Fibroblast of lung (primary cell): ENCODE measurements at regions not wholly inside any gene's neighbourhood (a gene's known extent, or its start where the extent isn't known, plus 50 kb on each side); places are given as distances from the start of the nearest gene placed in this dataset.

Experiments
- DNase-seq, 2 donors: peaks; one replicate each; pipeline versions ENCODE4 v3.0.0 to v3.0.0-alpha.2; 2010; ENCODE audit warnings: low read depth in 2 of 2
- H2AFZ ChIP-seq: 2 replicates; pipeline ENCODE4 v1.5.1; 2012; ENCODE audit warnings: low read length, control low read depth, inconsistent platforms
- H3K27ac ChIP-seq: 2 replicates; pipeline ENCODE4 v1.5.1; 2011; ENCODE audit warnings: low read length, control low read depth; ENCODE audit not compliant: insufficient read depth
- H3K27me3 ChIP-seq: 2 replicates; pipeline ENCODE4 v1.5.1; 2011; ENCODE audit warnings: mild to moderate bottlenecking, low read length; ENCODE audit not compliant: control insufficient read depth, insufficient read depth
- H3K36me3 ChIP-seq: 2 replicates; pipeline ENCODE4 v1.5.1; 2011; ENCODE audit warnings: low read length; ENCODE audit not compliant: control insufficient read depth, insufficient read depth
- H3K4me1 ChIP-seq: 2 replicates; pipeline ENCODE4 v1.5.1; 2011; ENCODE audit warnings: low read length; ENCODE audit not compliant: control insufficient read depth, insufficient read depth; ENCODE audit errors: extremely low read depth
- H3K4me2 ChIP-seq: 2 replicates; pipeline ENCODE4 v1.5.1; 2011; ENCODE audit warnings: low read length, control low read depth; ENCODE audit not compliant: insufficient read depth; ENCODE audit errors: extremely low read depth
- H3K4me3 ChIP-seq, 4 experiments: fragments of 200-600 bp in 1 of 4; sonication (generic) in 1 of 4; replicated peaks in 1 of 4; 2 replicates each; pipeline ENCODE4 v1.5.1; 2011 to 2016; ENCODE audit warnings: low read length in 4 of 4, low read depth in 3 of 4, mild to moderate bottlenecking in 3 of 4, control low read depth in 2 of 4, inconsistent platforms in 1 of 4, mixed read lengths in 1 of 4; ENCODE audit not compliant: insufficient read depth in 1 of 4; ENCODE audit errors: control extremely low read depth in 1 of 4
- H3K79me2 ChIP-seq: 2 replicates; pipeline ENCODE4 v1.5.1; 2012; ENCODE audit warnings: mild to moderate bottlenecking, low read length, inconsistent platforms; ENCODE audit not compliant: control insufficient read depth, insufficient read depth
- H3K9ac ChIP-seq: 2 replicates; pipeline ENCODE4 v1.5.1; 2011; ENCODE audit warnings: mild to moderate bottlenecking, low read length, control low read depth; ENCODE audit not compliant: insufficient read depth
- H3K9me3 ChIP-seq: 2 replicates; pipeline ENCODE4 v1.5.1; 2012; ENCODE audit warnings: low read depth, low read length; ENCODE audit not compliant: control insufficient read depth, insufficient read depth
- H4K20me1 ChIP-seq: 2 replicates; pipeline ENCODE4 v1.5.1; 2011; ENCODE audit warnings: low read length; ENCODE audit not compliant: control insufficient read depth, insufficient read depth; ENCODE audit errors: extremely low read depth
- EZH2 ChIP-seq: IDR thresholded peaks from 2 replicates; pipeline ENCODE4 v1.5.1; 2012; ENCODE audit warnings: low read length, control low read depth, mild to moderate bottlenecking; ENCODE audit errors: missing control alignments
- TF ChIP-seq, protein P1 (sequence below), 2 donors: IDR thresholded peaks in 1 of 2; conservative IDR thresholded peaks in 1 of 2; 1 replicate in 1 of 2; 2 replicates in 1 of 2; pipeline ENCODE4 v1.5.1; 2011 to 2012; ENCODE audit warnings: low read length in 2 of 2, control low read depth in 1 of 2, inconsistent platforms in 1 of 2, low read depth in 1 of 2, mild to moderate bottlenecking in 1 of 2

DNA sequence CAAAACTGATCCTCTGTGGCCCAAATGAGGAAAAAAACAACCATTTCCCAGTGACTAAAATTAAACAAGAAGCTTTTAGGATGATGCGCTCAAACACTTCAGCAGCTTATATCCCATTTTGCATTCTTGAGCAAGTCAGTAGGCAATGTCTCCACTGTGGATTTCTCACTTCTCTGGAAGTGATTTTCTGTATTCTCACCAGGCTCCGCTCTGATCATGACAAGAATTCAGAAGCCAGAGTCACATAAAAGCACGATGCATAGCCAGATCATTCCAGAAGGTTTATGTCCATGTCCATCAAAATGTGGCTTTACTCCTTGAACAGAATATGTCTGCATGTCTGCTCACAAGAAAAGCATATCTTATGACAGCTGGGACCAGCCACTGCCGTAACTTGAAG lies 481.4 kb downstream of the ADRA2A start:
- Histone ChIP-seq H3K4me2 (no peak overlapping the region), H4K20me1 (no peaks in the 10 kb centered on the region), H2AFZ (no peak overlapping the region), H3K4me1 (no peaks in the 10 kb centered on the region), H3K79me2 (no peaks in the 10 kb centered on the region), H3K27ac (no peak overlapping the region), H3K9me3 (no peaks in the 10 kb centered on the region), H3K36me3 (no peaks in the 10 kb centered on the region), H3K9ac (no peak overlapping the region), H3K4me3 (no peak overlapping the region), H3K27me3 (no peaks in the 10 kb centered on the region)
- TF ChIP-seq, protein P1, sequence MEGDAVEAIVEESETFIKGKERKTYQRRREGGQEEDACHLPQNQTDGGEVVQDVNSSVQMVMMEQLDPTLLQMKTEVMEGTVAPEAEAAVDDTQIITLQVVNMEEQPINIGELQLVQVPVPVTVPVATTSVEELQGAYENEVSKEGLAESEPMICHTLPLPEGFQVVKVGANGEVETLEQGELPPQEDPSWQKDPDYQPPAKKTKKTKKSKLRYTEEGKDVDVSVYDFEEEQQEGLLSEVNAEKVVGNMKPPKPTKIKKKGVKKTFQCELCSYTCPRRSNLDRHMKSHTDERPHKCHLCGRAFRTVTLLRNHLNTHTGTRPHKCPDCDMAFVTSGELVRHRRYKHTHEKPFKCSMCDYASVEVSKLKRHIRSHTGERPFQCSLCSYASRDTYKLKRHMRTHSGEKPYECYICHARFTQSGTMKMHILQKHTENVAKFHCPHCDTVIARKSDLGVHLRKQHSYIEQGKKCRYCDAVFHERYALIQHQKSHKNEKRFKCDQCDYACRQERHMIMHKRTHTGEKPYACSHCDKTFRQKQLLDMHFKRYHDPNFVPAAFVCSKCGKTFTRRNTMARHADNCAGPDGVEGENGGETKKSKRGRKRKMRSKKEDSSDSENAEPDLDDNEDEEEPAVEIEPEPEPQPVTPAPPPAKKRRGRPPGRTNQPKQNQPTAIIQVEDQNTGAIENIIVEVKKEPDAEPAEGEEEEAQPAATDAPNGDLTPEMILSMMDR (conservative IDR thresholded peaks at IDR 0.05 in 1 of 2, IDR thresholded peaks at IDR 0.05 in 1 of 2; ENCODE audit: low read depth in 1 of 2, low read length in 2 of 2), result no peak
- TF ChIP-seq EZH2, result no peak
- DNase-seq, result no peak

DNA sequence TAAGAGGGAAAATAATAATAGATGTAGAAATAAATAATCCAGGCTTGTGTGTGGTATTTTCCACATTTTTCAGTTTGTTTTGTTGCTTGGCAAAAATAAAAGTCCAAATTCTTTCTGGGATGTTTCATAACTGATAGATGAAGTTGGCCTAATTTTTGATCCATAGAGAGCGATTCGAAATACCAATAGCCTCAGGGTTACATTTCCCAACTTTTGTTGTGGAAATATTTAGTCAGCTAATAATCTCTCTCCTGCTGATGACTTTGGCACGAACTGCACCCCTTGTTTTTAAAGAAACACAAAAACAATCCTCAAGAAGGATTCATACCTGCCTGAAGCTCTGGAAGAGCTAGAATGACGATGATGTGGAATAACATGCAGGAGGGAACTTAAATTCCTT lies 483.2 kb downstream of the ADRA2A start:
- no peaks in the 10 kb centered on the region for H3K9me3 ChIP-seq
- no peaks in the 10 kb centered on the region for H3K27me3 ChIP-seq
- no peaks in the 10 kb centered on the region for H3K36me3 ChIP-seq
- no peak for TF ChIP-seq EZH2
- TF ChIP-seq, protein P1 (conservative IDR thresholded peaks at IDR 0.05 in 1 of 2, IDR thresholded peaks at IDR 0.05 in 1 of 2; ENCODE audit: low read depth in 1 of 2, low read length in 2 of 2), result no peak
- no peak for DNase-seq
- H3K4me1 ChIP-seq, result no peaks in the 10 kb centered on the region
- H3K79me2 ChIP-seq, result no peaks in the 10 kb centered on the region
- no peaks in the 10 kb centered on the region for H4K20me1 ChIP-seq
- no peak overlapping the region for H3K4me3 ChIP-seq
- H2AFZ ChIP-seq, result no peak overlapping the region
- H3K4me2 ChIP-seq, result no peak overlapping the region
- H3K9ac ChIP-seq, result no peak overlapping the region
- H3K27ac ChIP-seq, result no peak overlapping the region

GRCh38 chr10:111561124-111561523 lies 484.3 kb downstream of the ADRA2A start:
- Histone ChIP-seq H3K27ac (no peak overlapping the region), H3K9ac (no peak overlapping the region), H3K4me2 (no peak overlapping the region), H3K27me3 (no peaks in the 10 kb centered on the region), H3K4me1 (no peaks in the 10 kb centered on the region), H3K79me2 (no peaks in the 10 kb centered on the region), H4K20me1 (no peaks in the 10 kb centered on the region), H3K9me3 (no peaks in the 10 kb centered on the region), H3K4me3 (no peak overlapping the region), H3K36me3 (no peaks in the 10 kb centered on the region), H2AFZ (no peak overlapping the region)
- DNase-seq, result no peak
- no peak for TF ChIP-seq EZH2
- TF ChIP-seq, protein P1 (conservative IDR thresholded peaks at IDR 0.05 in 1 of 2, IDR thresholded peaks at IDR 0.05 in 1 of 2; ENCODE audit: low read depth in 1 of 2, low read length in 2 of 2), result no peak
